Astrocyte of the cerebellum (primary cell): ENCODE measurements at regions not wholly inside any gene's neighbourhood (a gene's known extent, or its start where the extent isn't known, plus 50 kb on each side); places are given as distances from the start of the nearest gene placed in this dataset.

Experiments used
- DNase-seq: peaks from one replicate; pipeline ENCODE4 v3.0.0-alpha.2; 2011; ENCODE audit warnings: low read depth
- H3K4me3 ChIP-seq: 2 replicates; pipeline ENCODE4 v1.5.1; 2011; ENCODE audit warnings: mild to moderate bottlenecking, low read depth, low read length, moderate library complexity
- CTCF ChIP-seq: IDR thresholded peaks from 2 replicates; pipeline ENCODE4 v1.5.1; 2012; ENCODE audit warnings: low read length, low read depth, moderate library complexity, mild to moderate bottlenecking; ENCODE audit errors: missing control alignments
- in situ Hi-C: cut with HindIII; loops from 2 replicates; pipeline ENCODE4 v1.10.0; 2017; ENCODE audit warnings: low sequenced_read_pairs

- in situ Hi-C loops, result no loop called here
- H3K4me3 ChIP-seq, result no peak overlapping the region
- TF ChIP-seq CTCF, result no peak
- peak; percentile 4 for DNase-seq
Measured at GRCh38 chrX:6810776-6811175, 275.9 kb upstream of the VCX3A start.

GRCh38 chrX:6803607-6804006, 268.7 kb upstream of the VCX3A start:
- TF ChIP-seq CTCF, result no peak
- in situ Hi-C loops, result no loop called here
- no peak for DNase-seq
- H3K4me3 ChIP-seq, result no peak overlapping the region

- no peak overlapping the region for H3K4me3 ChIP-seq
- no peak for TF ChIP-seq CTCF
- DNase-seq, result no peak
- in situ Hi-C loops, result no loop called here
Measured at GRCh38 chrX:6793000-6793399, 258.1 kb upstream of the VCX3A start.

GRCh38 chrX:6783912-6784311, 249.0 kb upstream of the VCX3A start:
- TF ChIP-seq CTCF, result no peak
- in situ Hi-C loops, result no loop called here
- H3K4me3 ChIP-seq, result no peak overlapping the region
- DNase-seq, result no peak

GRCh38 chrX:6782831-6783230, 247.9 kb upstream of the VCX3A start:
- TF ChIP-seq CTCF, result no peak
- no peak for DNase-seq
- in situ Hi-C loops, result no loop called here
- no peak overlapping the region for H3K4me3 ChIP-seq

GRCh38 chrX:6778544-6779503, 243.9 kb upstream of the VCX3A start:
- TF ChIP-seq CTCF, result no peak
- H3K4me3 ChIP-seq, result no peak overlapping the region
- in situ Hi-C loops, result no loop called here
- peak; percentile 0 for DNase-seq
